RKO (cell line): ENCODE measurements at regions not wholly inside any gene's neighbourhood (a gene's known extent, or its start where the extent isn't known, plus 50 kb on each side); places are given as distances from the start of the nearest gene placed in this dataset.
"Not testable (repeated sequence)": the region's sequence is repeated elsewhere in the genome, so short reads cannot be mapped to it uniquely, and the experiment has no call there.

Source experiments
- DNase-seq: peaks from one replicate; pipeline ENCODE4 v3.0.0-alpha.2; 2016; ENCODE audit warnings: low spot score

DNA sequence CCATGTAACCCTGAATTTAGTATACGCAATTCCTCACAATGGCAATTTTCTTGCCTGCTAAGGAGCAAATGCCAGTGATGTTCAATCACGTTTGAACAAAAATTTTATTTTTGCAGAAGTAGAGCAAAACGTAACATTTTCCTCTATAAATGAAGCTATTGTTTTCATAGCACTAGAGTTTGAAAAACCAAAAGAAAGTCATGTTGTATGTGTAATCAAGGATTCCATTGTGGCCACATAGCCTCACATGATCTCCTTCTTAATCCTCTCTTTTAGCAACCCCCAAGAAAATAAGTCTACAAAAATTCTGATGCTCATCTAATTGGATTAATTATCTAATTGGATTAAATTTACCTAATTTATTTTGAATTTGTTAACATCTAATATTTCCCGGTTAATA lies 1217.4 kb upstream of the FLRT2 start:
- DNase-seq: no peak

DNA sequence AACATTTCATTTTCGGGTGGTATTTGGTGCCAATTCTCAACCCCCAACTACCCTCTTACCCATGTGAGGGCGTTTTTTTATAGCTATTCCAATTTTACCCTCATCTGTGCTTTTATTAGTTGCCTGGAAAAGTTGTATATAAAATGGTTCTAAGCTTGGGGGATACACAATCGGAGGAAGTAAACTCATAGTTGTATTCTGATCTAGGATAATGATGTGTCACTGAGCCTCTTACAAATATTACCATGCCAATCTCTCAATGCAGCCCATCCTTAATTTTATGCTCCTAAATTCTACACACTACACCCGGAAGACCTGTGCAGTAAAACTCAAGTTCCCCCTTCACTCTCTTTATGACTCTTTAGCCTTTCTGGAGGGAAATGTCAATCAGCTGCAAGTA lies 1206.5 kb upstream of the FLRT2 start:
- DNase-seq: no peak

- DNase-seq: no peak
These were observed 1206.0 kb upstream of the FLRT2 start for GRCh38 chr14:84323978-84324377.

DNA sequence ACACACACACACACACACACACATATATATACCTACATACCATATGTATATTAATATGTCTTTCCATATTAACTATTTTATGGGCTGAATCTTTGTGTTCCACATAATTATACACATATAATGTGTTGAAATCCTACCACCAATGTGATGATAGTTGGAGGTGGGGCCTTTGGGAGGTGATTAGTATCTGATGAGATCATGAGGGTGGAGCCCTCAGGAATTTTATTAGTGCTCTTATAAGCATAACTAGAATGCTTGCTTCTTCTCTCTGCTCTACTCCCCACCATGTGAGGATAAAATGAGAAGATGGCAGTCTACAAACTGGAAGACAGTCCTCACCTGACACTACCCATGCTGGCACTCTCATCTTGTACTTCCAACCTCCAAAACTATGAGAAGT lies 1193.5 kb upstream of the FLRT2 start:
- no peak for DNase-seq

DNA sequence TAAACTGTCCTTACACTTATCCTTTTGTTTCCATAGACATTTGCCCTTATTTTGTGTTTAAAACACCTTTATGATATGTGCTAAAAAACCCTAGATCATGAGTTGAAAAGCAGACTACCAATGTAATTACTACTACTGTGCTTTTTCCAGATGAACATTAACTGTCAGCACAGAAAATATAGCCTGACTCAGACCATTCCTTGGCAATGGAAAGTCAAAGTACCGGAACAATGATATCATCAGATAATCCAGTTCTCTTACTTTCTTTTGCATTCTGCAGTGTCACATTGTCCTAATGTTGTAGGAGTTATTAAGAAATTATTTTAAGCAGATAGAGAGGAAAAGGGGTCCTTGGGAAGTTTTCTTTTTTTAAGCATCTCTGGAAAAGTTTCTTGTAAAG lies 1189.0 kb upstream of the FLRT2 start:
- peak; percentile 0 for DNase-seq

GRCh38 chr14:84341867-84342266 lies 1188.1 kb upstream of the FLRT2 start:
- DNase-seq: not testable (repeated sequence)

DNA sequence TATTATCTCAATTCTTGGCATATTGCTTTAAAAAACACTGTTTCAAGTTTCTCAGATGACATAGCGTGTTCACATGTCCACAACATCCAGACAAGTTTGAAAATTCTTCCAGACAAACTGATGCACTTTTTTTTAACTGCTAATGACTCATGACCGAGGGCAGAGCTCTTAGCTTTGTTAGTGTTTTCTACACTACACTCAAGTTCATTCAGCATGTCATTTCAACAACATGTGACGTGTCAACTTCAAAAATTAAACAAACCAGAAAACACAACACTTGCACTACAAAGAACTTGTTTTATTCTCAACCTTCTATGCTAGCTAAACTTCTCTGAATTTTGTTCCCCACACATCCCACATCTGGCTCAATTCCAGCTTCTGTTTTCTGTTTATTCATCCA lies 1186.3 kb upstream of the FLRT2 start:
- DNase-seq: no peak

DNA sequence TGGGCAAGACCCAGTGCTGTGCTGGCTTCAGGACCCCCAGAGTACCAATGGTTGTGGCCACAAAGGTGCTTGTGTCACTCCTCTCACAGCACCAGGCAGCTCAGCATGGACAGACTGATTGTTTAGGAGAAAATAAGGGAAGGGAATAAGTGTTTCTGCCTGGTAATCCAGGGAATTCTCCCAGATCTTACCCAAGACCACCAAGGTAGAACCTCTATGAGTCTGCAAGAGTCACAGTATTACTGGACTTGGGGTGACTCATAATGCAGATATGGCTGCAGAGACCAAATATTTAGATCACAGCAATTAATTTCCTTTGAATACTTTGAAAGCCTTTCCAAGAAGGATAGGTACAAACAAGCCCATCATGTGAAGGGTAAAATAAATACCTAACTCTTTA lies 1178.3 kb upstream of the FLRT2 start:
- no peak for DNase-seq

GRCh38 chr14:84361476-84361875 lies 1168.5 kb upstream of the FLRT2 start:
- no peak for DNase-seq

DNA sequence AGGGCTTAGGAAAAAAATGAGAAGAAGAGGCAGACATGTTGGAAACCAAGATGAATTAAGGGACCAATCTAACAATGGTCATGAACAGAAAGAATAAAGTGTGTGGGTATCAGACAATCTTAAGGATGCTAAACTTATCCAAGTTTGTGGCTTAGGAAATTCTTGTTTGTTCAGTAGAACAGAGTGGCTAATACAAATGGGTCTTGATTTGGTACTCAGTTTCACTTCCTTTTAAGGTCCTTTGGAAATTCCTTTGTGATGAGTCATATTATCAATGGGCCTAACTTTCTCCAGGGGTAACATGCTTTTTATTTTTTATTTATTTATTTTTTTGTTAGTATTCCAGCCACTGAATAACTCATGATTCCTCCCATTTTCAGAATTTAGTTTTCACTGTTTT lies 1154.7 kb upstream of the FLRT2 start:
- DNase-seq: no peak

- DNase-seq: no peak
These were observed 1139.9 kb upstream of the FLRT2 start for GRCh38 chr14:84390010-84390409.

DNA sequence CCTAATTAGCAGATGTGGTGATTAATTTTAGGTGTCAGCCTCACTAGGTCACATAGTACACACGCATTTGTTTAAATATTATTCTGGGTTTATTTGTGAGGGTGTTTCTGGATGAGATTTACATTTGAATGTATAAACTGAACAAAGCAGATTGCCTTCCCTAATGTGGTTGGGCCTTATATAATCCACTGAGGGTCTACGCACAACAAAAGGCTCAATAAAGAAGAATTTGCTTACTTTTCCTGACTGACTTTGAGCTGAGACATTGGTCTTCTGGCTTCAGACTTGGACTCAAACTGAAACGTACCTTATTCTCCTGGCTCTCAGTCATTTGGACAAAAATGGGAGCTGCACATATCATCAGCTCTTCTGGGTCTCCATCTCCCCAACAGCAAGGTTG lies 1132.3 kb upstream of the FLRT2 start:
- no peak for DNase-seq

DNA sequence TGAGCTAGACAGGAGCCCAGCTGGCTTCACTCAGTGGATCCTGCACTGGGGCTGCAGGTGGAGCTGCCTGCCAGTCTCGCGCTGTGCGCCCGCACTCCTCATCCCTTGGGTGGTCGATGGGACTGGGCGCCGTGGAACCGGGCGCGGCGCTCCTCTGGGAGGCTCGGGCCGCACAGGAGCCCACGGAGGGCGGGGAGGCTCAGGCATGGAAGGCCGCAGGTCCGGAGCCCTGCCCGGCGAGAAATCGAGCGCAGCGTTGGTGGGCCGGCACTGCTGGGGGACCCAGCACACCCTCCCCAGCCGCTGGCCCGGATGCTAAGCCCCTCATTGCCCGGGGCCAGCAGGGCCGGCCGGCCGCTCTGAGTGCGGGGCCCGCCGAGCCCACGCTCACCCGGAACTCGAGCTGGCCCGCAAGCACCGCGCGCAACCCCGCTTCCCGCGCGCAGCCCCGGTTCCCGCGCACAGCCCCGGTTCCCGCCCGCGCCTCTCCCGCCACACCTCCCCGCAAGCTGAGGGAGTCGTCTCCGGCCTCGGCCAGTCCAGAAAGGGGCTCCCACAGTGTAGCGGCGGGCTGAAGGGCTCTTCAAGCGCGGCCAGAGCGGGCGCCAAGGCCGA lies 1130.5 kb upstream of the FLRT2 start:
- no peak for DNase-seq

DNA sequence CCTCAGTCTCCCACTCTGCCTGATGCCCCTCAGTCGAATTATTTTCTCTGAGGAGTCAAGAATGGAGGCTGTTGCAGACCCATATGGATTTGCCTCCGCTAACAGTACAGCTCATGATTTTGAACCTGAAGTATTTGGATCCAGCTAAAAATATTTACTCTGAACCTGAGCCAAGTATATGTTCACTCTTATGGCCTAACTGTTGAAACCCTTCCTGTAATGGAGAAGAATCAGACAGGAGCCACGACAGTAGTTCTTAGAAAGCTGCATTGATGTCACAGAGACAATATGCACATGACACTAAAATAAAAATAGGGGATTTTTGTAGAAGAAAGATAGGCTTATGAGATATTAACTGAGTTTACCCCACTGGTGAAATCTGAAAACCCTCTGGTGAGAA lies 1128.3 kb upstream of the FLRT2 start:
- no peak for DNase-seq

- no peak for DNase-seq
These were observed 1126.4 kb upstream of the FLRT2 start for GRCh38 chr14:84403585-84403984.

DNA sequence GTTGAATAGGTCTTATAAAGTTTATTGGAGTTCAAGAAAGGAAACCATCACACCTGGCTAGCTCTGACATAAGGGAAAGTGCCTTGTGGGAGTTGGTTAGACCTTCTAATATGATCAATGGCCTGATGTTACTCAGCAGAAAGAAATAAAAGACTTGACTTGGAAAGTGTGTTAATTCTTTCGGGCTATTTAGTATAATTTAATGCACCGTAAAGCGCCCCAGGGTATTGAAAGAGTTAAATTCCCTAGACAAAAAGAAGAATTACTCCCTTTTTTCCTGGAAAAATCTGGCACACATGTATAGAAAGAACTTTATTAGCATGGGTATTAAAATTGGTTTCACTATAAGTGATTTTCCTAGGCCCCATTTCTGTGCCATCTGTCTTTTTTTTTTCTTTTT lies 1125.7 kb upstream of the FLRT2 start:
- no peak for DNase-seq

- no peak for DNase-seq
These were observed 1120.5 kb upstream of the FLRT2 start for GRCh38 chr14:84409435-84409834.

- no peak for DNase-seq
These were observed 1119.6 kb upstream of the FLRT2 start for GRCh38 chr14:84410344-84410743.

GRCh38 chr14:84420221-84420620 lies 1109.7 kb upstream of the FLRT2 start:
- DNase-seq: no peak

GRCh38 chr14:84421621-84422020 lies 1108.3 kb upstream of the FLRT2 start:
- DNase-seq: no peak

GRCh38 chr14:84425968-84426367 lies 1104.0 kb upstream of the FLRT2 start:
- no peak for DNase-seq

DNA sequence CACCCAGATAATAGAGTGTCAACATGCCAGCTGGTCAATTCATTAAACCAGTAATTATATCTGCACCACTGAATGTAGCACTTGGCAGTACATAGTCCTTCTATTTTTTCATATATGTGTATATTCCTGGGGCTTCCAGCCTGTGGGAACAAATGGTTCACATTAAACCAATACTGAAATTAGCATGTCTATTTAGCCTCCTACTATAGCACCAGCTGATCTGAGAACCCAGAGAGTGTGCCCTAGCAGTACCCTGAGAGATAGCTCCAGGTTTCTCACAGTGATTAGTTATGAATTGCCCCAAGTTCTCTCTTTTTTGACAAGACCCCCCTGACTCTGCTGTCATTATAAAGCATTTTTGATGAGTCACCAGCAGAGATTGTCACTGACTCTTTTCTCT lies 1097.3 kb upstream of the FLRT2 start:
- no peak for DNase-seq

DNA sequence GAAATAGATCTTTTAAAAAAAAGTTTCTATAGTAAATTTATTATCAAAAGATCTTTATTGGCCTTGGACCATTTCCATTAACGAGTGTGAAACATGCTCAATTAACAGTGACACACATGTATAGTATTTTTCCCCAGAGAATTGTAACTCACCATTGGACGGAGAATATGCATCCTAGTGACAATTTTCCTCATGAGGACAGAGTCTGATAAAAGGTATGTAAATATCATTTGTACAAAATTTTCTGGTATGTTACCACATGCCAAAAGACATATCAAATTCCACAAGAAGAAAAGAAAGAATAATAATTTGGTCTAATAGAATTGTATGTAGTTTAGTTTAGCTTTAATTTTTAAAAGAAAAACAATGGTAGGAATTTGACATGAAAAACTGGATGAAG lies 1096.0 kb upstream of the FLRT2 start:
- DNase-seq: no peak

- DNase-seq: no peak
These were observed 1094.1 kb upstream of the FLRT2 start for GRCh38 chr14:84435820-84436324.

DNA sequence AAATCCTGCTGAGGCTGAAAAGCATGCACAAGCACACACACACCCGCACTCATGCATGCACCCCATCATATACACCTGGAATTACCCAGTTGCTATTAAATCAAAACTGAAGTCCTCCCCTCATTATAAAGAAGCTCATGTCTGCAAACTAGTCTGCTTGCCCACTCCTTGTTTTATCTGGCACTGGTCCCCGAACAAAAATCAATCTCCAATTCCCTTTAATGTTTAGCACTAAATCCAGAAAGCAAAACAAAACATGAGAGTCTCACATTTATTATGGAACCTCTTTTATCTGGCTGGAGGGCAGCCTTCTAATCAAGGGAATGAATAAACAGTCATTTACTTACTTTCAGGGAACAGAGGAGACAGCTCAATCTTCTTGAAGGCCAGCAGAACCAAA lies 1093.4 kb upstream of the FLRT2 start:
- DNase-seq: no peak
